Keratinocyte (primary cell): ENCODE measurements at regions not wholly inside any gene's neighbourhood (a gene's known extent, or its start where the extent isn't known, plus 50 kb on each side); places are given as distances from the start of the nearest gene placed in this dataset.

Experiments used
- EZH2 ChIP-seq: IDR thresholded peaks from one replicate; pipeline ENCODE4 v1.6.1; 2012; ENCODE audit warnings: inconsistent platforms, mild to moderate bottlenecking, low read length, moderate library complexity
- TF ChIP-seq, protein P1 (sequence below), 3 experiments: IDR thresholded peaks in 1 of 3; conservative IDR thresholded peaks in 1 of 3; optimal IDR thresholded peaks in 1 of 3; 2 replicates in 2 of 3; 3 replicates in 1 of 3; pipeline versions ENCODE3 to v1.5.1; 2011; ENCODE audit warnings: low read length in 3 of 3, mild to moderate bottlenecking in 3 of 3, moderate library complexity in 2 of 3, control low read depth in 1 of 3, inconsistent platforms in 1 of 3; ENCODE audit not compliant: insufficient read depth in 2 of 3; ENCODE audit errors: extremely low read depth in 1 of 3

DNA sequence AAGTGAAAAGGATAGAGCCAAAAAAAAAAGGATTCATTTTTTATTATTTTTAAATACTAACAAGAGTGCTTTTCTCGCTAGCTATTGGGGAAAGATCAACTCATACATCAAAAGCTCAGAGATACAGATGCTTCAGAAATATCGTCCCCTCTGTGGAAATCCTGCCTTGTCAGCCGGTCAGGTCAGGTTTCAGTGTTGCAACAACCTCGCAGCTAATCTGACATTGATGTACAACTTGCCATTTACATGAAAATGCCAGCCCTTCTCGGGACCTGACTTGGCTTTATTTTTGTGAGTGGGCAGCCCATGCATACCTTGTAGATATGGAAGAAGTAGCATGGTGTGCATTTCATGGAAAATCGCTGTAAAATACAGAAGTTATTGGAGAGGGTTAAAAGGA, 358.8 kb upstream of the ADAMTS16 start:
- no peak for TF ChIP-seq EZH2
- TF ChIP-seq, protein P1, sequence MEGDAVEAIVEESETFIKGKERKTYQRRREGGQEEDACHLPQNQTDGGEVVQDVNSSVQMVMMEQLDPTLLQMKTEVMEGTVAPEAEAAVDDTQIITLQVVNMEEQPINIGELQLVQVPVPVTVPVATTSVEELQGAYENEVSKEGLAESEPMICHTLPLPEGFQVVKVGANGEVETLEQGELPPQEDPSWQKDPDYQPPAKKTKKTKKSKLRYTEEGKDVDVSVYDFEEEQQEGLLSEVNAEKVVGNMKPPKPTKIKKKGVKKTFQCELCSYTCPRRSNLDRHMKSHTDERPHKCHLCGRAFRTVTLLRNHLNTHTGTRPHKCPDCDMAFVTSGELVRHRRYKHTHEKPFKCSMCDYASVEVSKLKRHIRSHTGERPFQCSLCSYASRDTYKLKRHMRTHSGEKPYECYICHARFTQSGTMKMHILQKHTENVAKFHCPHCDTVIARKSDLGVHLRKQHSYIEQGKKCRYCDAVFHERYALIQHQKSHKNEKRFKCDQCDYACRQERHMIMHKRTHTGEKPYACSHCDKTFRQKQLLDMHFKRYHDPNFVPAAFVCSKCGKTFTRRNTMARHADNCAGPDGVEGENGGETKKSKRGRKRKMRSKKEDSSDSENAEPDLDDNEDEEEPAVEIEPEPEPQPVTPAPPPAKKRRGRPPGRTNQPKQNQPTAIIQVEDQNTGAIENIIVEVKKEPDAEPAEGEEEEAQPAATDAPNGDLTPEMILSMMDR (optimal IDR thresholded peaks at IDR 0.05 in 1 of 3, IDR thresholded peaks at IDR 0.05 in 1 of 3, conservative IDR thresholded peaks at IDR 0.05 in 1 of 3; ENCODE audit: extremely low read depth in 1 of 3, insufficient read depth in 2 of 3, low read length in 3 of 3) = no peak
